GM23338 (cell line): ENCODE measurements at regions not wholly inside any gene's neighbourhood (a gene's known extent, or its start where the extent isn't known, plus 50 kb on each side); places are given as distances from the start of the nearest gene placed in this dataset.
A peak's percentile ranks its signal among the peaks of the same experiment; 100 is the strongest.

Experiments used
- ATAC-seq: fragments of 200-7000 bp; cut with Tn5 transposase; 3 replicates; pipeline ENCODE4 v1.9.1; 2020
- DNase-seq: peaks from one replicate; pipeline ENCODE4 v3.0.0-alpha.2; 2015; ENCODE audit warnings: low spot score
- H2AFZ ChIP-seq: fragments of 200-600 bp; sonication (generic); 2 replicates; pipeline ENCODE4 v1.8.0; 2016; ENCODE audit warnings: antibody characterized with exemption, mild to moderate bottlenecking, moderate library complexity
- H3F3A ChIP-seq: fragments of 200-600 bp; sonication (generic); replicated peaks from 2 replicates; pipeline ENCODE4 v1.8.0; 2017; ENCODE audit warnings: antibody characterized with exemption, mixed run types, low read depth
- H3K27ac ChIP-seq: fragments of 200-600 bp; sonication (generic); 2 replicates; pipeline ENCODE4 v1.6.1; 2016; ENCODE audit warnings: low read depth
- H3K27me3 ChIP-seq: fragments of 200-600 bp; sonication (generic); 2 replicates; pipeline ENCODE4 v1.8.0; 2016; ENCODE audit warnings: mild to moderate bottlenecking, mixed run types, moderate library complexity; ENCODE audit not compliant: insufficient read depth
- H3K36me3 ChIP-seq: fragments of 200-600 bp; sonication (generic); 2 replicates; pipeline ENCODE4 v1.8.0; 2016; ENCODE audit warnings: mild to moderate bottlenecking; ENCODE audit not compliant: insufficient read depth
- H3K4me1 ChIP-seq: fragments of 200-600 bp; sonication (generic); 2 replicates; pipeline ENCODE4 v1.8.0; 2016; ENCODE audit warnings: mild to moderate bottlenecking, moderate library complexity; ENCODE audit not compliant: insufficient read depth
- H3K4me2 ChIP-seq: fragments of 200-600 bp; sonication (generic); 2 replicates; pipeline ENCODE4 v1.7.1; 2017; ENCODE audit warnings: mixed run types
- H3K4me3 ChIP-seq: fragments of 200-600 bp; sonication (generic); 2 replicates; pipeline ENCODE4 v1.6.1; 2016; ENCODE audit warnings: mixed run types
- H3K79me2 ChIP-seq: fragments of 200-600 bp; sonication (generic); replicated peaks from 2 replicates; pipeline ENCODE4 v1.8.0; 2017; ENCODE audit warnings: mild to moderate bottlenecking; ENCODE audit not compliant: insufficient read depth
- H3K9me2 ChIP-seq: fragments of 200-600 bp; sonication (generic); 2 replicates; pipeline ENCODE4 v1.8.0; 2017; ENCODE audit not compliant: insufficient read depth
- H4K20me1 ChIP-seq: fragments of 200-600 bp; sonication (generic); replicated peaks from 2 replicates; pipeline ENCODE4 v1.8.0; 2017; ENCODE audit warnings: mild to moderate bottlenecking; ENCODE audit not compliant: insufficient read depth
- H3K27ac Mint-ChIP-seq: 2 replicates; pipeline ENCODE4 v1.8.0; 2020; ENCODE audit warnings: inconsistent platforms, mild to moderate bottlenecking, moderate library complexity, mixed read lengths
- H3K27me3 Mint-ChIP-seq: 3 replicates; pipeline ENCODE4 v1.8.0; 2022; ENCODE audit warnings: low read depth, mild to moderate bottlenecking, moderate library complexity, mixed read lengths, inconsistent platforms; ENCODE audit not compliant: insufficient read depth, poor library complexity
- H3K36me3 Mint-ChIP-seq: 3 replicates; pipeline ENCODE4 v1.8.0; 2021; ENCODE audit warnings: low read depth, mild to moderate bottlenecking, inconsistent platforms, moderate library complexity, mixed read lengths
- H3K4me1 Mint-ChIP-seq: 3 replicates; pipeline ENCODE4 v1.8.0; 2020; ENCODE audit warnings: mild to moderate bottlenecking, inconsistent platforms, mixed read lengths
- H3K4me3 Mint-ChIP-seq: 3 replicates; pipeline ENCODE4 v1.8.0; 2021; ENCODE audit warnings: moderate library complexity, mild to moderate bottlenecking, inconsistent platforms, mixed read lengths
- H3K9me3 Mint-ChIP-seq: 3 replicates; pipeline ENCODE4 v1.8.0; 2020; ENCODE audit warnings: moderate library complexity, mild to moderate bottlenecking, inconsistent platforms, mixed read lengths
- CREB1 ChIP-seq: fragments of 250-450 bp; sonication (Bioruptor Pico); IDR thresholded peaks from 2 replicates; pipeline ENCODE4 v1.5.0; 2020; ENCODE audit warnings: low read depth, mild to moderate bottlenecking, moderate library complexity
- CTCF ChIP-seq, 2 experiments: fragments of 200-600 bp in 1 of 2; sonication (generic) in 1 of 2; conservative IDR thresholded peaks; 2 replicates each; pipeline versions ENCODE4 v1.5.1 to v1.6.1; 2016 to 2017; ENCODE audit warnings: antibody characterized with exemption in 2 of 2, low read depth in 2 of 2, mild to moderate bottlenecking in 2 of 2, moderate library complexity in 1 of 2
- ETS1 ChIP-seq: IDR thresholded peaks from 2 replicates; pipeline ENCODE4 v1.6.1; 2016; ENCODE audit warnings: antibody characterized with exemption
- NANOG ChIP-seq: IDR thresholded peaks from 2 replicates; pipeline ENCODE4 v1.6.1; 2016; ENCODE audit warnings: antibody characterized with exemption, borderline replicate concordance
- POLR2AphosphoS5 ChIP-seq: IDR thresholded peaks from 2 replicates; pipeline ENCODE4 v1.6.1; 2016; ENCODE audit warnings: antibody characterized with exemption, low read depth
- STAT1 ChIP-seq: IDR thresholded peaks from one replicate; pipeline ENCODE4 v1.6.1; 2016; ENCODE audit warnings: antibody characterized with exemption; ENCODE audit not compliant: unreplicated experiment
- ZNF331 ChIP-seq: fragments of 250-450 bp; sonication (Bioruptor Pico); IDR thresholded peaks from 2 replicates; pipeline ENCODE4 v1.5.0; 2020; ENCODE audit warnings: low read depth, mild to moderate bottlenecking, moderate library complexity
- ZNF462 ChIP-seq: fragments of 250-450 bp; sonication (Bioruptor Pico); IDR thresholded peaks from 2 replicates; pipeline ENCODE4 v1.5.0; 2020; ENCODE audit warnings: mild to moderate bottlenecking, moderate library complexity

GRCh38 chr3:62948921-62949320 is 73.7 kb upstream of the CADPS start (continued):
- no peak for TF ChIP-seq ZNF462 (CRISPR knock-in tag)
- no peak for TF ChIP-seq CREB1 (CRISPR knock-in tag)
- TF ChIP-seq CTCF (conservative IDR thresholded peaks at IDR 0.05; ENCODE audit: low read depth in 2 of 2) = no peak
- TF ChIP-seq ETS1 = no peak
- TF ChIP-seq ZNF331 (CRISPR knock-in tag) = no peak
- no peak for TF ChIP-seq STAT1

- peaks cover 29% of the 10 kb centered on the region for H3K4me1 ChIP-seq
- peak overlapping the region; percentile 42 for H3K4me3 ChIP-seq
- H3K4me2 ChIP-seq = peak overlapping the region; percentile 69
- peaks cover 8% of the 10 kb centered on the region; the same call in 1 of the 2 replicates for H3K9me2 ChIP-seq
- H3K27me3 ChIP-seq = no peaks in the 10 kb centered on the region
- ATAC-seq (peak; percentile 68), DNase-seq (peak; percentile 11)
- no peak for TF ChIP-seq NANOG
- TF ChIP-seq POLR2AphosphoS5 = peak; percentile 25; the same call in 1 of the 2 replicates
- no peak for TF ChIP-seq ZNF331 (CRISPR knock-in tag)
- peak overlapping the region; percentile 21; the same call in 1 of the 2 replicates for H3K27ac ChIP-seq
- H3K36me3 Mint-ChIP-seq = peaks cover 35% of the 10 kb centered on the region
- H3K27me3 Mint-ChIP-seq = peaks cover 2% of the 10 kb centered on the region
- H2AFZ ChIP-seq = 0 out of 2 replicates have a peak overlapping the region, but pooled peaks have one; percentile 15
- peak overlapping the region; percentile 68 for H3K4me3 Mint-ChIP-seq
- H3K4me1 Mint-ChIP-seq = peaks cover 27% of the 10 kb centered on the region
- peak overlapping the region; percentile 64; the same call in 1 of the 2 replicates for H3K27ac Mint-ChIP-seq
- H3K36me3 ChIP-seq = no peaks in the 10 kb centered on the region
- H3K79me2 ChIP-seq = peaks cover 15% of the 10 kb centered on the region
- H3K9me3 Mint-ChIP-seq = peaks cover 16% of the 10 kb centered on the region; the same call in 2 of the 3 replicates
- no peaks in the 10 kb centered on the region for H3F3A ChIP-seq
- no peaks in the 10 kb centered on the region for H4K20me1 ChIP-seq
These were observed 75.0 kb upstream of the CADPS start for GRCh38 chr3:62950210-62950609.
